Thyroid gland (tissue), 4 donors: ENCODE measurements at regions not wholly inside any gene's neighbourhood (a gene's known extent, or its start where the extent isn't known, plus 50 kb on each side); places are given as distances from the start of the nearest gene placed in this dataset.

ENCODE experiments used
- DNase-seq, 2 donors: peaks; one replicate each; pipeline ENCODE4 v3.0.0-alpha.2; 2019
- H3K27ac ChIP-seq, 3 donors: fragments of 200-600 bp; sonication (generic); 1 replicate in 2 of 3; 2 replicates in 1 of 3; pipeline ENCODE4 v1.5.1; 2016 to 2019; ENCODE audit warnings: mild to moderate bottlenecking in 1 of 3, moderate library complexity in 1 of 3
- H3K27me3 ChIP-seq: fragments of 200-600 bp; sonication (generic); one replicate; pipeline ENCODE4 v1.5.1; 2019
- H3K36me3 ChIP-seq, 2 donors: fragments of 200-600 bp; sonication (generic); one replicate each; pipeline ENCODE4 v1.5.1; 2016 to 2019
- H3K4me1 ChIP-seq, 2 donors: fragments of 200-600 bp; sonication (generic); one replicate each; pipeline ENCODE4 v1.5.1; 2017 to 2019
- H3K4me3 ChIP-seq, 3 donors: fragments of 200-600 bp; sonication (generic); replicated peaks in 1 of 3; 1 replicate in 2 of 3; 2 replicates in 1 of 3; pipeline ENCODE4 v1.5.1; 2016; ENCODE audit warnings: mild to moderate bottlenecking in 1 of 3
- H3K9me3 ChIP-seq: fragments of 200-600 bp; sonication (generic); one replicate; pipeline ENCODE4 v1.5.1; 2017
- CTCF ChIP-seq, 6 experiments: fragments of 200-600 bp in 3 of 6; fragments of 450-650 bp in 3 of 6; sonication (generic) in 3 of 6; IDR thresholded peaks; one replicate each; pipeline ENCODE4 v1.5.1; 2016 to 2019; ENCODE audit warnings: antibody characterized with exemption in 6 of 6, mild to moderate bottlenecking in 2 of 6, inconsistent platforms in 1 of 6, moderate library complexity in 1 of 6
- POLR2A ChIP-seq, 2 donors: fragments of 450-650 bp; IDR thresholded peaks; one replicate each; pipeline ENCODE4 v1.6.1; 2017; ENCODE audit warnings: antibody characterized with exemption in 2 of 2, mild to moderate bottlenecking in 2 of 2, moderate library complexity in 1 of 2
- WGBS, 2 donors: methylation state at CpG; one replicate each; pipeline ENCODE4 v1.1.5; 2017; 5-methylcytosine and 5-hydroxymethylcytosine counted together
- intact Hi-C: fragments of 100-400 bp; cut with DNase I; formaldehyde crosslinking; loops from one replicate; pipeline ENCODE4 v1.15.1; 2023

DNA sequence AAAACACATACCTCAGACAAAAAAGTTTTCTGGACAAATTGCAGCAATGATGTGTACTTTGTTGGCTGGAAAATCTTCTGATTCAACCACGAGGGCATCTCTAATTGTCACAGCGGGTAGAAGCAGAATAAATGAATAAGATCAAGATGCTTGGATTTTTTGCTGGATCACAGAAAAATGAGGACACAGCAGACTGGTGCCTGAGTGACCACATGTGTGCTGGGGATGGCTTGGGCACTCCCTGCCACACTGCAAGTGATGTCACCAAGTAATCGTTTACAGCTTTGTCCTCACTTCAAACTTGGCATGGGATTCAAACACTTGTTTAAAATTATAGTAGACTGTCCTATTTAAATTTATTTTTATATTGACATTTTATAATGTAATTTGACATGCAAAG lies 557.0 kb downstream of the SPRY1 start:
- intact Hi-C loops, result no loop called here
- no peak for DNase-seq
- Histone ChIP-seq H3K4me1 (peaks cover 0 to 5% of the 10 kb centered on the region in 2 donors), H3K27ac (no peak overlapping the region), H3K36me3 (no peaks in the 10 kb centered on the region), H3K27me3 (no peaks in the 10 kb centered on the region), H3K9me3 (no peaks in the 10 kb centered on the region), H3K4me3 (no peak overlapping the region)
- TF ChIP-seq POLR2A (IDR thresholded peaks at IDR 0.05) (no peak), CTCF (IDR thresholded peaks at IDR 0.05) (no peak)
- WGBS, 2 donors, result 79 to 82% methylated on average over 3 of the region's 3 CpGs

- DNase-seq, result no peak
- Histone ChIP-seq H3K27me3 (no peaks in the 10 kb centered on the region), H3K9me3 (no peaks in the 10 kb centered on the region), H3K4me3 (no peak overlapping the region), H3K36me3 (no peaks in the 10 kb centered on the region), H3K27ac (no peak overlapping the region), H3K4me1 (peaks cover 0 to 5% of the 10 kb centered on the region in 2 donors)
- intact Hi-C loops, result no loop called here
- WGBS, 2 donors, result 93 to 97% methylated on average over 4 of the region's 4 CpGs
- TF ChIP-seq POLR2A (IDR thresholded peaks at IDR 0.05) (no peak), CTCF (IDR thresholded peaks at IDR 0.05) (no peak)
Observed at GRCh38 chr4:123954220-123954619, 557.6 kb downstream of the SPRY1 start.

- no peak overlapping the region for H3K4me3 ChIP-seq
- H3K27me3 ChIP-seq, result no peaks in the 10 kb centered on the region
- H3K27ac ChIP-seq, result peak overlapping the region in 2 of 3 donors; percentile 3 to 42
- WGBS, 2 donors, result 57 to 58% methylated on average over 3 of the region's 3 CpGs
- H3K9me3 ChIP-seq, result no peaks in the 10 kb centered on the region
- intact Hi-C loops, result no loop called here
- peaks cover 0 to 5% of the 10 kb centered on the region in 2 donors for H3K4me1 ChIP-seq
- no peaks in the 10 kb centered on the region for H3K36me3 ChIP-seq
- no peak for TF ChIP-seq CTCF (IDR thresholded peaks at IDR 0.05)
- no peak for TF ChIP-seq POLR2A (IDR thresholded peaks at IDR 0.05)
- DNase-seq, result peak; percentile 40 to 42
Observed at GRCh38 chr4:123955167-123955800, 558.7 kb downstream of the SPRY1 start.

DNA sequence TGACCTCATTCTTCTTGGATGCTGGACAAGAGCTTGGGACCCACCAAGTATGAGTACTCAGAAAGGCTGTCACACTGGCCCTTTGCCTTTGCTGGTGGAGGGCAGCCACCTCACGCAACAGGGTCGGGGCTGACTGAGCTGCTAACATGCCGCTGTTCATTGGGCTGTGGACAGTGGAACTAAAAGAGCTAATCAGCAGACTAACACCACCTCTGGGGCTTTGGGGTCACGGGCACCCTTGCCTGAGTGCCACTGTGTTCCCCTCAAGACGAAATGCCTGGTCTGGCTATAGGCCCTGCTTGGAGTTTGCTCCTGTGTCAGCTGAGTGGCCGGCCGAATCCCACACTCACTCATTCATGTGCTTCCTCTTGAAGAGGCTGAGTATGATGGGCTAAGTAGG lies 559.6 kb downstream of the SPRY1 start:
- Histone ChIP-seq H3K9me3 (no peaks in the 10 kb centered on the region), H3K4me3 (no peak overlapping the region), H3K36me3 (no peaks in the 10 kb centered on the region), H3K27me3 (no peaks in the 10 kb centered on the region), H3K27ac (no peak overlapping the region), H3K4me1 (peaks cover 0 to 5% of the 10 kb centered on the region in 2 donors)
- 50 to 51% methylated on average over 3 to 7 of the region's 7 CpGs for WGBS, 2 donors
- intact Hi-C loops, result no loop called here
- peak; percentile 72 to 76 for DNase-seq
- TF ChIP-seq POLR2A (IDR thresholded peaks at IDR 0.05) (no peak), CTCF (IDR thresholded peaks at IDR 0.05) (no peak)

DNA sequence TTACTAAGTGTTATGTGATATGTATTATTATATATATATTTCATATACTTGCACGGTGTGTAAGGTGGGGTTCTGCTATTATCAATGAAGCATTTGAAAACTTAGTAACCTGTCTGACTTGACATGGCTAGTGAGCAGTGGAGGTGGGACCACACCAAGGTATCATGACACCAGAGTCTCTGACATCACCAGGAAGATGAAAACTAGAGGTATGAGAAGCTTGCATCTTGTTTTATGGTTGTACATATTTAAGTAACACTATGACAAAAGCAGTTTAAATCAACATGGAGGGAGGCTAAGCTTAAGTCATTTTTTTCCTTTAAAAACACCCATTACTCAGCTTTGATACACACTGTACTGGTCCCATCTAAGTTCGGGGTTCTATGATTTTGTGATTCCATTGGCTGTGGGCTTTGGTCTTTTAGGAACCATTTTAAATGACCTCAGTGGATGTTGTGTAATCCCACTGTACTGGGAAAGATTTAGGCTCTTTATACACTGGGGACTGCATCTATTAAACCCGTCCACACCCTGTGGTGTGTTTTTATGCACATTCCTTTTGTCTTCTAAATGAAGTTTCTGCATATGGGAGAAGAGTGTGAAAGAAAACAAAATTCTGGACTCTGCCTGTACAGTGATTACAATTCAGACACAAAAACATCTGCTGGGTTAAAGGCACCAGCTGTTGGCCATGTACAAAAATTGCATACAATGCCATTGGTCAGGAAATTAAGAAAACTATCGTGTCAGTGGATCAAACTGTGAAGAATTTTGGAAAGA lies 570.6 kb downstream of the SPRY1 start:
- Histone ChIP-seq H3K27me3 (no peaks in the 10 kb centered on the region), H3K36me3 (no peaks in the 10 kb centered on the region), H3K4me1 (no peaks in the 10 kb centered on the region), H3K27ac (no peak overlapping the region), H3K4me3 (no peak overlapping the region), H3K9me3 (no peaks in the 10 kb centered on the region)
- no peak for TF ChIP-seq CTCF (IDR thresholded peaks at IDR 0.05)
- 80 to 85% methylated on average over 4 of the region's 4 CpGs for WGBS, 2 donors
- no peak for DNase-seq
- intact Hi-C loops, result no loop called here
